ENCODE measurements at regions not wholly inside any gene's neighbourhood (a gene's known extent, or its start where the extent isn't known, plus 50 kb on each side); places are given as distances from the start of the nearest gene placed in this dataset.
"Not testable (repeated sequence)": the region's sequence is repeated elsewhere in the genome, so short reads cannot be mapped to it uniquely, and the experiment has no call there.

- DNase-seq (ENCODE audit: low spot score in 2 of 2) = no peak
- no peaks in the 10 kb centered on the region for H3K36me3 ChIP-seq
- no peaks in the 10 kb centered on the region for H3K27me3 ChIP-seq
- H3K9me3 ChIP-seq = peaks cover 7 to 18% of the 10 kb centered on the region in 2 donors
- no peaks in the 10 kb centered on the region for H3K4me1 ChIP-seq
- intact Hi-C loops (cut with DNase I; ENCODE audit: low total_unique reads) = loop anchor here (5.0 kb wide), 1 partner anchor 1095 kb away; no protein-coding TSS in a partner anchor
- TF ChIP-seq POLR2AphosphoS5 (IDR thresholded peaks at IDR 0.05) (no peak), POLR2A (IDR thresholded peaks at IDR 0.05) (no peak), CTCF (IDR thresholded peaks at IDR 0.05) (no peak)
- no peak overlapping the region for H3K27ac ChIP-seq
- H3K4me3 ChIP-seq = no peak overlapping the region
These were observed 221.2 kb downstream of the PPP4R3C start for GRCh38 chrX:27241981-27242380.

- not testable (repeated sequence) for H3K4me1 ChIP-seq; DNase-seq (ENCODE audit: low spot score in 2 of 2); H3K36me3 ChIP-seq; H3K27me3 ChIP-seq; H3K4me3 ChIP-seq; H3K27ac ChIP-seq
- intact Hi-C loops (cut with DNase I; ENCODE audit: low total_unique reads) = loop anchor here (5.0 kb wide), 1 partner anchor 1093 kb away; no protein-coding TSS in a partner anchor
- H3K9me3 ChIP-seq = peaks cover 7 to 18% of the 10 kb centered on the region in 2 donors
These were observed 223.1 kb downstream of the PPP4R3C start for GRCh38 chrX:27240042-27240441.

GRCh38 chrX:27236681-27237080 is 226.5 kb downstream of the PPP4R3C start:
- Histone ChIP-seq H3K27me3 (peaks cover 0 to 3% of the 10 kb centered on the region in 2 donors), H3K4me3 (no peak overlapping the region), H3K4me1 (no peaks in the 10 kb centered on the region), H3K36me3 (no peaks in the 10 kb centered on the region), H3K9me3 (peaks cover 7 to 18% of the 10 kb centered on the region in 2 donors), H3K27ac (no peak overlapping the region)
- no peak for DNase-seq (ENCODE audit: low spot score in 2 of 2)
- no peak for TF ChIP-seq CTCF (IDR thresholded peaks at IDR 0.05)
- TF ChIP-seq POLR2A (IDR thresholded peaks at IDR 0.05) = no peak
- TF ChIP-seq POLR2AphosphoS5 (IDR thresholded peaks at IDR 0.05) = no peak
- intact Hi-C loops (cut with DNase I; ENCODE audit: low total_unique reads) = no loop called here

GRCh38 chrX:27229721-27230120 is 233.4 kb downstream of the PPP4R3C start:
- TF ChIP-seq POLR2AphosphoS5 (IDR thresholded peaks at IDR 0.05) = no peak
- TF ChIP-seq POLR2A (IDR thresholded peaks at IDR 0.05) = no peak
- TF ChIP-seq CTCF (IDR thresholded peaks at IDR 0.05) = no peak
- H3K36me3 ChIP-seq = no peaks in the 10 kb centered on the region
- H3K9me3 ChIP-seq = no peaks in the 10 kb centered on the region
- H3K27me3 ChIP-seq = no peaks in the 10 kb centered on the region
- H3K4me1 ChIP-seq = no peaks in the 10 kb centered on the region
- intact Hi-C loops (cut with DNase I; ENCODE audit: low total_unique reads) = no loop called here
- DNase-seq (ENCODE audit: low spot score in 2 of 2) = no peak
- no peak overlapping the region for H3K4me3 ChIP-seq
- no peak overlapping the region for H3K27ac ChIP-seq

- Histone ChIP-seq H3K27ac (no peak overlapping the region), H3K4me3 (no peak overlapping the region), H3K36me3 (no peaks in the 10 kb centered on the region), H3K27me3 (peaks cover 0 to 12% of the 10 kb centered on the region in 2 donors), H3K4me1 (no peaks in the 10 kb centered on the region), H3K9me3 (no peaks in the 10 kb centered on the region)
- no peak for DNase-seq (ENCODE audit: low spot score in 2 of 2)
- intact Hi-C loops (cut with DNase I; ENCODE audit: low total_unique reads) = no loop called here
- TF ChIP-seq POLR2AphosphoS5 (IDR thresholded peaks at IDR 0.05) (no peak), POLR2A (IDR thresholded peaks at IDR 0.05) (no peak), CTCF (IDR thresholded peaks at IDR 0.05) (no peak)
These were observed 240.5 kb downstream of the PPP4R3C start for GRCh38 chrX:27222661-27223060.

- no peak for DNase-seq (ENCODE audit: low spot score in 2 of 2)
- TF ChIP-seq POLR2A (IDR thresholded peaks at IDR 0.05) (no peak), CTCF (IDR thresholded peaks at IDR 0.05) (peak; percentile 17 to 54 (median 17)), POLR2AphosphoS5 (IDR thresholded peaks at IDR 0.05) (no peak)
- Histone ChIP-seq H3K36me3 (no peaks in the 10 kb centered on the region), H3K4me3 (no peak overlapping the region), H3K9me3 (no peaks in the 10 kb centered on the region), H3K27ac (no peak overlapping the region), H3K4me1 (no peaks in the 10 kb centered on the region), H3K27me3 (peaks cover 0 to 14% of the 10 kb centered on the region in 2 donors)
- intact Hi-C loops (cut with DNase I; ENCODE audit: low total_unique reads) = no loop called here
These were observed 276.5 kb downstream of the PPP4R3C start for GRCh38 chrX:27186671-27187070.
